C4-2B (cell line): ENCODE measurements at regions not wholly inside any gene's neighbourhood (a gene's known extent, or its start where the extent isn't known, plus 50 kb on each side); places are given as distances from the start of the nearest gene placed in this dataset.

Source experiments
- H3K27ac ChIP-seq: fragments of 450-650 bp; 2 replicates; pipeline ENCODE4 v1.5.1; 2017
- ZFX ChIP-seq: fragments of 450-650 bp; IDR thresholded peaks from 2 replicates; pipeline ENCODE4 v1.6.1; 2017
- TF ChIP-seq, protein P1 (sequence below): fragments of 450-650 bp; conservative IDR thresholded peaks from 2 replicates; pipeline ENCODE4 v1.5.1; 2017; ENCODE audit warnings: mild to moderate bottlenecking

- TF ChIP-seq ZFX: no peak
- TF ChIP-seq, protein P1, sequence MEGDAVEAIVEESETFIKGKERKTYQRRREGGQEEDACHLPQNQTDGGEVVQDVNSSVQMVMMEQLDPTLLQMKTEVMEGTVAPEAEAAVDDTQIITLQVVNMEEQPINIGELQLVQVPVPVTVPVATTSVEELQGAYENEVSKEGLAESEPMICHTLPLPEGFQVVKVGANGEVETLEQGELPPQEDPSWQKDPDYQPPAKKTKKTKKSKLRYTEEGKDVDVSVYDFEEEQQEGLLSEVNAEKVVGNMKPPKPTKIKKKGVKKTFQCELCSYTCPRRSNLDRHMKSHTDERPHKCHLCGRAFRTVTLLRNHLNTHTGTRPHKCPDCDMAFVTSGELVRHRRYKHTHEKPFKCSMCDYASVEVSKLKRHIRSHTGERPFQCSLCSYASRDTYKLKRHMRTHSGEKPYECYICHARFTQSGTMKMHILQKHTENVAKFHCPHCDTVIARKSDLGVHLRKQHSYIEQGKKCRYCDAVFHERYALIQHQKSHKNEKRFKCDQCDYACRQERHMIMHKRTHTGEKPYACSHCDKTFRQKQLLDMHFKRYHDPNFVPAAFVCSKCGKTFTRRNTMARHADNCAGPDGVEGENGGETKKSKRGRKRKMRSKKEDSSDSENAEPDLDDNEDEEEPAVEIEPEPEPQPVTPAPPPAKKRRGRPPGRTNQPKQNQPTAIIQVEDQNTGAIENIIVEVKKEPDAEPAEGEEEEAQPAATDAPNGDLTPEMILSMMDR: no peak
- no peak overlapping the region for H3K27ac ChIP-seq
These were observed 149.3 kb upstream of the KL start for GRCh38 chr13:32866921-32867320.

DNA sequence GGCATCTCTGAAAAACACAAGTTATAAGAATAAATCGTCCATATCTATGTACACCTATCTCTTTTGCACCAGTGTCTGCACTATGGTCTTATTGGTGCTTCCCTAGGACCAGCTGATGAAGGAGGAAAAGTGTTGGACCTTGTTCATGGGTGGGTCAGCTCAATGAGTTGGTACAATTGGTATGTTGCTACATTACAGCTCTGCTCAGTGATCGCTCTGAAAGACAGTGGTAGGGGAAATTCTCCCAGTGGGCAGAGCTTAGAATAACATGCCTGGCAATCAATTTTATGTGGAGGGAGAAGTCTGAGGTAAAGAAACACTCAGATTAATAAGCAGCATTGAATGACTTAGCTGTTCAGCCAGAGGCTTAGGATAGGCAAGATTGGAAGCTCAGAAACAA, 138.7 kb upstream of the KL start:
- TF ChIP-seq ZFX: no peak
- TF ChIP-seq, protein P1: no peak
- H3K27ac ChIP-seq: no peak overlapping the region

GRCh38 chr13:32878163-32878562, 138.1 kb upstream of the KL start:
- H3K27ac ChIP-seq: no peak overlapping the region
- TF ChIP-seq, protein P1: no peak
- TF ChIP-seq ZFX: no peak; the same call in 1 of the 2 replicates

- H3K27ac ChIP-seq: no peak overlapping the region
- TF ChIP-seq, protein P1: no peak
- TF ChIP-seq ZFX: no peak
These were observed 135.6 kb upstream of the KL start for GRCh38 chr13:32880636-32881035.

DNA sequence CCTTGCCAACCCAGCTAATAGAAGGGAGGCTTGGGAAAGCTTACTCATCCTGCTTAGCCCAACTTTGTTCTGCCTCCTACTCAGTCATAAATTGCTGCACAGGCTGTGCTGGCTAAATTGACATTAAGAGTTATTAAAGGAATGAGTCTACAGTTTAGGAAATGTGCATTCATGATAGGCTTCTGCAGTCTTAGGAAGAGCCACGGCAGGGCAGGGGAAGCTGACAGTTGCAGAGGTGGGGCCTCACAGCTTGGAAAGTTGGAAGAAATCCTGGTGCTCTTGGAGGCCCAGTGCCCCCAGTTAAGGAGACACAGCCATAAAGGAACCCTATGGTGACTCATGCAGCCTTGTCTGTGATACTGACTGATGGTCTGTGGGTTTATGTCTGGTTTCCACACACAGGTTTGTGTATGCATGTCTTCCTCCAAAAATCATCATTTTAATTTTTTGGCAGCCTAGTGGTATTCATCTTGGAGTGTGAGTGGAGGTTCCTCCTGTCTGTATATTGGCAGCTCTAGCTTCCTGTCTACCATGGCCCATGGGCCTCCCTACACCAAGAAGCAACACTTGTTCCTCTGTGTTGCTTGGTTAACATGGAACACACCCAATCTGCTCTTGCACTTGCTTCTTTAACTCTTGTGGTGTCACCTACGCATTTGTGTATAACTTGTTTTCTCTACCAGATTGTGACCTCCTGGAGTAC, 135.0 kb upstream of the KL start:
- no peak overlapping the region for H3K27ac ChIP-seq
- TF ChIP-seq, protein P1: no peak
- no peak for TF ChIP-seq ZFX

- TF ChIP-seq, protein P1: no peak
- H3K27ac ChIP-seq: no peak overlapping the region
These were observed 134.5 kb upstream of the KL start for GRCh38 chr13:32881777-32882145.

- H3K27ac ChIP-seq: no peak overlapping the region
- TF ChIP-seq, protein P1: no peak
- TF ChIP-seq ZFX: no peak
These were observed 133.5 kb upstream of the KL start for GRCh38 chr13:32882691-32883090.
